SK-N-DZ (cell line): ENCODE measurements at regions not wholly inside any gene's neighbourhood (a gene's known extent, or its start where the extent isn't known, plus 50 kb on each side); places are given as distances from the start of the nearest gene placed in this dataset.
"Not testable (repeated sequence)": the region's sequence is repeated elsewhere in the genome, so short reads cannot be mapped to it uniquely, and the experiment has no call there.

Experiments
- DNase-seq: peaks from one replicate; pipeline ENCODE4 v3.0.0-alpha.2; 2015; ENCODE audit warnings: low spot score

- no peak for DNase-seq
Measured at GRCh38 chr4:38414410-38414809, 249.6 kb upstream of the KLF3 start.

DNA sequence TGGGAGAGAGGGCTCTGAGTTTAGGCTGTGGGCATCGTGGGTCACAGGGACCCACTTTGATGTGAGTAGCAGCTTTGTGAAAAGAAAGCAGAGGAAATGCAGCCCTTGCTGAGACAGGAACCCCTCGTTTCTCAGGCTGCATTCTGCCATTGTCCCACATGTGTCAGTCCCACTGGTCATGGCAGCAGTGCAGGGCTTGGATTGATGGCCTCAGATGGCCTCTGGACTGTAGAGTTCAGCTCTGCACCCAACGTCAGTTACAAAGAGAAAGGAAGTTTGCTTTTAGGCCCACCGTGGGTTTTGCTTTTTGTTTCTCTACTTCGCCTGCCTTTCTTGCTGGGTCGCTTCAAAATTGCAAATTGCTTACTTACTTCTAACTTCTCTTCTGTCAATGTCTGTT is 248.3 kb upstream of the KLF3 start:
- no peak for DNase-seq

DNA sequence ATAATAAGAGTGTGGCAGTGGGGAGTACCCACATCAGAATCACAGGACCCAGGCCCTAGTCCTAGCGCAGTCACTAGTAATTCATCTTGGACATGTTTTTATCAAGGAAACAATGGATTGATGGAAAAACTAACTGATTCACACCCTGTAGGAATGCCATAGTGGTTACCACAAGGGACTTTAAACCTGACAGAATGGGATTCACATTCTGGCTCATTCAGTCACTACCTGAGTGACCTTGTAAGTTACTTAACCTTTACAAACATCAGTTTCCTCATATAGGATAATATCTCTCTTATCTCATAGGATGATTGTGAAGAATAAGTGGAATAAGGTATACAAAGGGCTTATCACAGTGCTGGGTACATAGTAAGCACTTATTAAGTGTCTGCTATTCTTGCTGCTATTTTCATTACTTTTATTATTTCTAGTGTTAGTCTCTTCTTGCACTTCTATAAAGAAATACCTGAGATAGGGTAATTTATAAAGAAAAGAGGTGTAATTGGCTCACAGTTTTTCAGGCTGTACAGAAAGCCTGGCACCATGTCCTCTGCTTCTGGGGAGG is 247.5 kb upstream of the KLF3 start:
- no peak for DNase-seq

GRCh38 chr4:38420254-38420653 is 243.7 kb upstream of the KLF3 start:
- not testable (repeated sequence) for DNase-seq

GRCh38 chr4:38422850-38423249 is 241.1 kb upstream of the KLF3 start:
- no peak for DNase-seq

DNA sequence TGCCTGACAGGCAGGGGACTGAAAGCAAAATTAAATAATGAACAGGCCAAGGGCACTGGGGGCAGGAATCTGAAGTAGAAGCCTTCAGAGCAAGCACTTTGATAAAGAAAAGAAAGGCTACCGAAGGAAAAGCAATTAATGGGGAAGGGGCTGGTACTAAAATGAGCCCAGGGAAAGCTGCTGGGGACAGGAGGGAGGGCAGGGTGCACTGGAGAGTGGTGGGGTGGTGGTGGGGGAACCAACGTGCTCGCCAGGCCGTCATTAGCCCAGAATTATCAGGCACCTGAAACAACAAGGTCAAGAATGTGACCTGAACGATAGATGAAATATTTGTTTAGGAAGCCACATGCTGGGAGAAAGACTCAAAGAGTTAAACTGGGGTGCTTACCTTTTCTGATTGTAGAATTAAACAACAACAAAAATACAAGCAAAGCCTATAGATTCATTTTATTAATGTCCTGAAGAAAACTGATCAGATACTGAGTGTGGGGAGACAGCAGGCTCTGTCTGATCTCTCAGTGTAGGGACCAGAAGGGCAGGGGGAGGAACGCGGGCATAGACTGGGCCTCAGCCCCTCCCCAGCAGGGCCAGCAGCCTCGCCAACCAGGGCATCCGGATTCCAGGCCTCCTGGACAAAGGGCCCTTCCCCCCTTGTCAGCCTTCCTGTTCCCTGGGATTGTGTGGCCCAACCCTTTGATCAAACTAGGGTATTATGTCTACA is 239.7 kb upstream of the KLF3 start:
- peak; percentile 15 for DNase-seq

DNA sequence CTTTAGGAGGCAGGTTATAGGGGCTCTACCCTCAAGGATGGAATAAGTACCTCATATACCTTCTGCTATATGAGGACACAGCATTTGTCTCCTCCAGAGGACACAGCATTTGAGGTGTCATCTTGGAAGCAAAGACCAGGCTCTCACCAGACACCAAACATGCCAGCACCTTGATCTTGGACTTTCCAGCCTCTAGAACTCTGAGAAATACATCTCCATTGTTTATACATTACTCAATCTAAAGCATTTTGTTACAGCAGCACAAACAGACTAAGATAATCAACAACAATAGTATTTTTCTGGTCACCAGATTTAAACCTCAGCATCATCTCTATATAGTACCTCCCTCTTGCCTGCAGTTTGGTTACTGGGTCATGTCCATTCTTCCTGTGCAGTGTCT is 237.5 kb upstream of the KLF3 start:
- DNase-seq = no peak

- no peak for DNase-seq
Measured at GRCh38 chr4:38430841-38431240, 233.2 kb upstream of the KLF3 start.

- no peak for DNase-seq
Measured at GRCh38 chr4:38442073-38442788, 221.8 kb upstream of the KLF3 start.

- no peak for DNase-seq
Measured at GRCh38 chr4:38449506-38450174, 214.4 kb upstream of the KLF3 start.

GRCh38 chr4:38452009-38452408 is 212.0 kb upstream of the KLF3 start:
- DNase-seq = no peak

DNA sequence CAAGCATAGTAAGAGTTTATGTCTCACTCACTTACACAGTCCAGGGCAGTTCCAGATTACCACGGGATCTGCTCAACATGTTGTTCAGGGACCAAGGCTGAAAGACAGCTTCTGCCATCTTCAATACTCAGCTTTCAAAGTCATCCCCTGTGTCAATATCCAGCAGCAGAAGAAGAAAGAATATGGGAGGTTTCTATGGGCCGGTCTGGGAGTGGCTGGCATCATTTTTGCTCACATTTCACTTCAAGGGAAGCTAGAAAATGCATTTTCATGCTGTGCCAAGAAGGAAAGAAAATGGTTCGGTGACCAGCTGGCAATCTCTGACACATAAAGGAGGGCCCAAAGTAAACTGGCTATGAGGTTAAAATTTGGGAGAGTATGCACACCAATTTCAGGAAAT is 211.5 kb upstream of the KLF3 start:
- no peak for DNase-seq

- no peak for DNase-seq
Measured at GRCh38 chr4:38453253-38453881, 210.6 kb upstream of the KLF3 start.

DNA sequence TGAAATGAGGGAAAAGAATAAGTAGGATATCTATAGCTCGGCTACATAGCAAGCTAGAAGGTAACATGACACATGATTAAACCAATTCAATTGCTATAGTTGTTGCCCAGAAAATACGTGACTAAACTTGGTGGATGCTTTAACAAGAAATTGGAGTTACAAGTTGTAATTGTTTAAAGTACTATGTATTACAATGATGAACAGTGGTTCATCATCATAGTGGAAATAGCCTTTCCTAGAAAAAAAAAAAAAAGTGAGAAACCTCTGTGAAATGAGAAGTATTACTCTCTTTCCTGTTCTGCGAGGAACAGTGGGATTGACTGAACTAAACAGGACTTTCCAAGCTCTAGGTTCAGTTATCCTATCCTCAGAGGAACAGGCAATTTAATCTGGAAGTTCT is 209.7 kb upstream of the KLF3 start:
- DNase-seq = no peak

DNA sequence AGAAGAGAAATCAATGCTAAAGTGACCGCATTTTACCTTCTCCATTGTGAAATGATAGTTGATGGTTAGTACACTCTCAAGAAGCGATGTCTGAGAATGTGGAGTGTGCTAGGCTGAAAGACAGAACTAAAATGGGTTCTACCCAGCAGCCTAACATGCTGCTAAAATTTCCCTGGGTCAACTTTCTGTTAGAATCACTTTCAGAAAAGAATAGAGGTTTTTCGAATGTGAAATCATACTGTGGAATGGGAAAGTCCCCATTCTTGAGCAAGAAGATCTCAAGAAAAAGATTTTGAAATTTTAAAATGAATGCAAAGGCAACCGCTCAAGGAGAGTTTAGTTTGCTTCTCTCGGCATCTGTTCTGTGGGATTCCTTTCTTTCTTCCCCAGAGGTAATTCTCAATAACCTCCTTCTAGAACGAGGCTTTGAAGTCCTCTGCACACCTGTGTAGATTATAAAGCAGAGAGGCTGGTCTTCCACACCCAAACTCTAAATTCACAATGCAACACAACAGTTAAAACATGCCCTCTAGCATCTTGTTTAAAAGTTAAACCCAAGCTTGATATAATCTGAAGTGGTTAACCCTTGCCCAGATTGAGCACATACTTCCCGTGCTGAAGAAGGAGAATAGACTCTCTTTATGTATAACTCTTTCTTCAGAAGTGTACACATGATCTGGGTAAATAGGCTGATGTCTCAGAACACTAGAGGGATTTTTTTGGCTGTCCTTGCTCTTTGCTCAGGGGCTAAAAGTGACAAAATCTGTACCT is 208.7 kb upstream of the KLF3 start:
- no peak for DNase-seq

- no peak for DNase-seq
Measured at GRCh38 chr4:38456096-38456495, 207.9 kb upstream of the KLF3 start.

GRCh38 chr4:38461342-38461741 is 202.7 kb upstream of the KLF3 start:
- no peak for DNase-seq

DNA sequence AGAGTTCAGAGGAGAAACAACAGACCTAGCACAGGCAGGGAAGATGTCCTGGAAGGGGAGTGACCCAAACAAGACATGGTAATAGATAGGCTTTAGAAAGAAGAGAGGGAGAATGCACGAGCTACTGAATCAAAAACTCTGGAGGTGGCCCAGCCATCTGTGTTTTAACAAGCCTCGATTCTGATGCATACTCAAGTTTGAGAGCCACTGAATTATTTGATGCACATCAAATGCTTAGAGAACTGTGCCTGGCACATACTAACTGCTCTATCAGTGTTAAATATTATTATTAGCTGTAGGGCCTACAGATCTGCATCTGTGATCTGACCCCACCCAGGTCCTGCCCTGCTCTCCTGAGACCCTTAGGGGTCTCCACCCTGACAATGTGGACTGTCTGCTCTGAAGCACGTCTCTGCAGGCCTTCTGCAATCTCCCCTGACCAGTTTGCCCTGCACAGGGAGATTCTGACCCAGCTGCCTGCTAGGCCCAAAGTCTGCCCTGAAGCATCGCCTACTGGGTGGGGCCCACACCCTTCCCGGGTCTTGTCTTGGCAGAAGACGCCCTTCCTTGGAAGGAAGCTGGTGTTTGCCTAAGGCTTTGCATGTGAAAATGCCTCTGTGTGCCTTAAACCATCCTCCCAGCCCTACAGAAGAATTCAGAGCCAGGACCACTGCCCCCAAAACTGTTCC is 201.5 kb upstream of the KLF3 start:
- DNase-seq = no peak

GRCh38 chr4:38463268-38463958 is 200.6 kb upstream of the KLF3 start:
- DNase-seq = no peak

DNA sequence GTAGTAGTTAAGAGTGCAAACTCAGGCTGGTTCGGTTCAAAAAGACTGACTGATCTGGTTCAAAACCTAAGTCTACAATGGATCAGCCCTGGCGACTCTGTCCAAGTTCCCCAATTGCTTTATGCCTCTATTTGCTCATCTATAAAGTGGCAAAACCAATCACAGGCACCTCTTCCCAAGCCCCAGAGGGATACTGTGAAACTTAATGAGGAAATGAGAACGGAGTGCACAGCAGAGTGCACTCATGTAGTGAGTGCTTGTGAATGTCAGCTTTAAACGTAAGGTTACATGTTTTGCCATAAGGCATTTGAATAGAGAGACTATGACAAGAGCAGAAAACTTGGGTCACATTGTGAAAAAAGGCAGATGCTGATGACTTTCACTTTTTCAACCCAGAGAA is 199.7 kb upstream of the KLF3 start:
- no peak for DNase-seq
